ENCODE measurements at regions not wholly inside any gene's neighbourhood (a gene's known extent, or its start where the extent isn't known, plus 50 kb on each side); places are given as distances from the start of the nearest gene placed in this dataset.

- H3K4me1 ChIP-seq (ENCODE audit: control insufficient read depth in 2 of 2, insufficient read depth in 2 of 2, low read length in 2 of 2) = no peaks in the 10 kb centered on the region
- DNase-seq = no peak
- Mint-ChIP-seq H3K4me3 (no peak overlapping the region), H3K4me1 (no peaks in the 10 kb centered on the region), H3K9me3 (ENCODE audit: insufficient read depth) (no peaks in the 10 kb centered on the region), H3K27ac (no peak overlapping the region), H3K27me3 (peaks cover 12% of the 10 kb centered on the region)
- no peaks in the 10 kb centered on the region for H3K36me3 ChIP-seq (replicated peaks in 1 of 2; ENCODE audit: control extremely low read depth in 1 of 2, control insufficient read depth in 1 of 2, extremely low read depth in 1 of 2, insufficient read depth in 2 of 2, low read length in 1 of 2)
- no peak overlapping the region for H3K4me2 ChIP-seq (replicated peaks; ENCODE audit: low read depth, low read length, poor library complexity, severe bottlenecking)
- TF ChIP-seq CTCF (IDR thresholded peaks at IDR 0.05) (no peak), EZH2 (IDR thresholded peaks at IDR 0.05; ENCODE audit: borderline replicate concordance, insufficient read depth, low read depth, low read length, poor library complexity, severe bottlenecking) (no peak)
- H3K27ac ChIP-seq (ENCODE audit: low read length in 2 of 2) = no peak overlapping the region
- peaks cover 0 to 3% (median 0%) of the 10 kb centered on the region in 4 experiments for H3K27me3 ChIP-seq (replicated peaks in 1 of 4; ENCODE audit: control extremely low read depth in 1 of 4, control insufficient read depth in 3 of 4, insufficient read depth in 4 of 4, low read length in 3 of 4)
- no peaks in the 10 kb centered on the region for H3K79me2 ChIP-seq (ENCODE audit: control insufficient read depth, insufficient read depth, low read length)
- ChIA-PET CTCF (no interaction called here), POLR2A (no interaction called here)
- no peak overlapping the region for H3K4me3 ChIP-seq (ENCODE audit: control extremely low read depth in 1 of 5, extremely low read depth in 1 of 5, insufficient read depth in 1 of 5, low read depth in 2 of 5, low read length in 4 of 5)
- H4K20me1 ChIP-seq (ENCODE audit: control insufficient read depth, insufficient read depth, low read length, poor library complexity, severe bottlenecking) = no peaks in the 10 kb centered on the region
- intact Hi-C loops (cut with micrococcal nuclease) = no loop called here
- no peak for ATAC-seq (ENCODE audit: low read depth)
- no peak overlapping the region for H3K9ac ChIP-seq (ENCODE audit: low read length)
- 93% methylated on average over 2 of the region's 4 CpGs for WGBS (ENCODE audit: insufficient coverage)
- no peaks in the 10 kb centered on the region for H3K9me3 ChIP-seq (ENCODE audit: control extremely low read depth in 1 of 3, control insufficient read depth in 2 of 3, insufficient read depth in 1 of 3, low read length in 2 of 3)
- H2AFZ ChIP-seq (ENCODE audit: insufficient read depth, low read depth, low read length, poor library complexity, severe bottlenecking) = no peak overlapping the region
These were observed 85.8 kb downstream of the LLPH start for GRCh38 chr12:66044731-66045130.

GRCh38 chr12:66043035-66043434 lies 87.5 kb downstream of the LLPH start:
- Mint-ChIP-seq H3K4me3 (no peak overlapping the region), H3K27ac (no peak overlapping the region), H3K9me3 (ENCODE audit: insufficient read depth) (no peaks in the 10 kb centered on the region), H3K27me3 (peaks cover 8% of the 10 kb centered on the region), H3K4me1 (no peaks in the 10 kb centered on the region)
- peaks cover 0 to 3% (median 0%) of the 10 kb centered on the region in 4 experiments for H3K27me3 ChIP-seq (replicated peaks in 1 of 4; ENCODE audit: control extremely low read depth in 1 of 4, control insufficient read depth in 3 of 4, insufficient read depth in 4 of 4, low read length in 3 of 4)
- no peak overlapping the region for H3K9ac ChIP-seq (ENCODE audit: low read length)
- H3K9me3 ChIP-seq (ENCODE audit: control extremely low read depth in 1 of 3, control insufficient read depth in 2 of 3, insufficient read depth in 1 of 3, low read length in 2 of 3) = no peaks in the 10 kb centered on the region
- 100% methylated on average over 1 of the region's 3 CpGs for WGBS (ENCODE audit: insufficient coverage)
- ChIA-PET CTCF (no interaction called here), POLR2A (no interaction called here)
- no peaks in the 10 kb centered on the region for H3K79me2 ChIP-seq (ENCODE audit: control insufficient read depth, insufficient read depth, low read length)
- TF ChIP-seq CTCF (IDR thresholded peaks at IDR 0.05) (no peak), EZH2 (IDR thresholded peaks at IDR 0.05; ENCODE audit: borderline replicate concordance, insufficient read depth, low read depth, low read length, poor library complexity, severe bottlenecking) (no peak)
- H3K4me3 ChIP-seq (ENCODE audit: control extremely low read depth in 1 of 5, extremely low read depth in 1 of 5, insufficient read depth in 1 of 5, low read depth in 2 of 5, low read length in 4 of 5) = no peak overlapping the region
- no peaks in the 10 kb centered on the region for H3K36me3 ChIP-seq (replicated peaks in 1 of 2; ENCODE audit: control extremely low read depth in 1 of 2, control insufficient read depth in 1 of 2, extremely low read depth in 1 of 2, insufficient read depth in 2 of 2, low read length in 1 of 2)
- ATAC-seq (ENCODE audit: low read depth) (no peak), DNase-seq (no peak)
- H3K4me1 ChIP-seq (ENCODE audit: control insufficient read depth in 2 of 2, insufficient read depth in 2 of 2, low read length in 2 of 2) = no peaks in the 10 kb centered on the region
- H3K4me2 ChIP-seq (replicated peaks; ENCODE audit: low read depth, low read length, poor library complexity, severe bottlenecking) = no peak overlapping the region
- H4K20me1 ChIP-seq (ENCODE audit: control insufficient read depth, insufficient read depth, low read length, poor library complexity, severe bottlenecking) = no peaks in the 10 kb centered on the region
- H2AFZ ChIP-seq (ENCODE audit: insufficient read depth, low read depth, low read length, poor library complexity, severe bottlenecking) = no peak overlapping the region
- intact Hi-C loops (cut with micrococcal nuclease) = no loop called here
- no peak overlapping the region for H3K27ac ChIP-seq (ENCODE audit: low read length in 2 of 2)

Measured in B cell (primary cell).